HPDE6-E6E7 (cell line): ENCODE measurements at regions not wholly inside any gene's neighbourhood (a gene's known extent, or its start where the extent isn't known, plus 50 kb on each side); places are given as distances from the start of the nearest gene placed in this dataset.

Experiments used
- DNase-seq: peaks from one replicate; pipeline ENCODE4 v3.0.0; 2011; ENCODE audit warnings: missing footprints; ENCODE audit errors: extremely low spot score

GRCh38 chr10:108789336-108789735, 1134.0 kb downstream of the XPNPEP1 start:
- no peak for DNase-seq

- DNase-seq = no peak
Measured at GRCh38 chr10:108788891-108789290, 1134.4 kb downstream of the XPNPEP1 start.

- no peak for DNase-seq
Measured at GRCh38 chr10:108787932-108788331, 1135.4 kb downstream of the XPNPEP1 start.

- DNase-seq = no peak
Measured at GRCh38 chr10:108785011-108785410, 1138.3 kb downstream of the XPNPEP1 start.

GRCh38 chr10:108784534-108784933, 1138.8 kb downstream of the XPNPEP1 start:
- DNase-seq = no peak

- no peak for DNase-seq
Measured at GRCh38 chr10:108783897-108784296, 1139.4 kb downstream of the XPNPEP1 start.

- DNase-seq = no peak
Measured at GRCh38 chr10:108782411-108782810, 1140.9 kb downstream of the XPNPEP1 start.

GRCh38 chr10:108779501-108779900, 1143.8 kb downstream of the XPNPEP1 start:
- DNase-seq = no peak

- no peak for DNase-seq
Measured at GRCh38 chr10:108775911-108776475, 1147.3 kb downstream of the XPNPEP1 start.

- DNase-seq = no peak
Measured at GRCh38 chr10:108771106-108771505, 1152.2 kb downstream of the XPNPEP1 start.

- no peak for DNase-seq
Measured at GRCh38 chr10:108765794-108766193, 1157.5 kb downstream of the XPNPEP1 start.

GRCh38 chr10:108757946-108758345, 1165.4 kb downstream of the XPNPEP1 start:
- no peak for DNase-seq

GRCh38 chr10:108755646-108756045, 1167.7 kb downstream of the XPNPEP1 start:
- no peak for DNase-seq

- DNase-seq = no peak
Measured at GRCh38 chr10:108753326-108753725, 1170.0 kb downstream of the XPNPEP1 start.

GRCh38 chr10:108749042-108749441, 1174.3 kb downstream of the XPNPEP1 start:
- DNase-seq = no peak

GRCh38 chr10:108736111-108736510, 1187.2 kb downstream of the XPNPEP1 start:
- DNase-seq = no peak

GRCh38 chr10:108735380-108735779, 1187.9 kb downstream of the XPNPEP1 start:
- no peak for DNase-seq

- no peak for DNase-seq
Measured at GRCh38 chr10:108721874-108722273, 1201.4 kb downstream of the XPNPEP1 start.

- no peak for DNase-seq
Measured at GRCh38 chr10:108716352-108716751, 1207.0 kb downstream of the XPNPEP1 start.

- peak; percentile 16 for DNase-seq
Measured at GRCh38 chr10:108709927-108710722, 1213.2 kb downstream of the XPNPEP1 start.

GRCh38 chr10:108708363-108708762, 1214.9 kb downstream of the XPNPEP1 start:
- DNase-seq = no peak

- DNase-seq = no peak
Measured at GRCh38 chr10:108696792-108697477, 1226.4 kb downstream of the XPNPEP1 start.

GRCh38 chr10:108691126-108691525, 1232.2 kb downstream of the XPNPEP1 start:
- DNase-seq = no peak
